A673 (cell line): ENCODE measurements at regions not wholly inside any gene's neighbourhood (a gene's known extent, or its start where the extent isn't known, plus 50 kb on each side); places are given as distances from the start of the nearest gene placed in this dataset.

ENCODE experiments used
- BruUV-seq: library from RNA; stranded (reverse); fragments of 400-500 nt; replicated peaks from 2 replicates; lab custom pipeline; 2021; lab: Mats Ljungman, UMichigan
- CTCF ChIA-PET: fragments of 300-600 bp; sonication (Branson Sonifier 250); formaldehyde crosslinking; loops from one replicate; lab custom pipeline; 2022; ENCODE audit warnings: antibody characterized with exemption; lab: Charles Lee
- POLR2A ChIA-PET: fragments of 300-600 bp; sonication (Branson Sonifier 250); formaldehyde crosslinking; loops from one replicate; lab custom pipeline; 2022; ENCODE audit warnings: antibody characterized with exemption; ENCODE audit not compliant: low non-redundant PET; lab: Charles Lee
- DNase-seq: peaks from one replicate; pipeline ENCODE4 v3.0.0-alpha.2; 2015; ENCODE audit warnings: low spot score
- H3K27ac ChIP-seq: fragments of 200-600 bp; sonication (generic); 2 replicates; pipeline ENCODE4 v1.5.1; 2016; ENCODE audit warnings: mixed run types, low read depth, mild to moderate bottlenecking, mixed read lengths, antibody characterized with exemption, low read length; ENCODE audit not compliant: poor library complexity, severe bottlenecking
- H3K27me3 ChIP-seq: fragments of 200-600 bp; sonication (generic); replicated peaks from 2 replicates; pipeline ENCODE4 v1.6.1; 2017; ENCODE audit warnings: mixed run types, low read depth, mild to moderate bottlenecking, mixed read lengths, antibody characterized with exemption, low read length; ENCODE audit not compliant: insufficient read depth, poor library complexity
- H3K36me3 ChIP-seq: fragments of 200-600 bp; sonication (generic); 2 replicates; pipeline ENCODE4 v1.6.1; 2016; ENCODE audit warnings: mixed run types, mild to moderate bottlenecking, mixed read lengths, antibody characterized with exemption, low read length; ENCODE audit not compliant: insufficient read depth, poor library complexity, severe bottlenecking
- H3K4me1 ChIP-seq: fragments of 200-600 bp; sonication (generic); 2 replicates; pipeline ENCODE4 v1.6.1; 2017; ENCODE audit warnings: mixed run types, mild to moderate bottlenecking, mixed read lengths, antibody characterized with exemption, low read length; ENCODE audit not compliant: insufficient read depth, poor library complexity, severe bottlenecking
- H3K4me3 ChIP-seq: fragments of 200-600 bp; sonication (generic); 2 replicates; pipeline ENCODE4 v1.5.1; 2016; ENCODE audit warnings: low read depth, mixed run types, mild to moderate bottlenecking, mixed read lengths, low read length; ENCODE audit not compliant: poor library complexity, severe bottlenecking
- H3K9me3 ChIP-seq: fragments of 200-600 bp; sonication (generic); 2 replicates; pipeline ENCODE4 v1.6.1; 2016; ENCODE audit warnings: mixed run types, low read depth, mild to moderate bottlenecking, mixed read lengths, antibody characterized with exemption, low read length; ENCODE audit not compliant: poor library complexity, severe bottlenecking
- CTCF ChIP-seq: fragments of 300-800, 200-600 bp; sonication (generic); conservative IDR thresholded peaks from 2 replicates; pipeline ENCODE4 v1.5.1; 2017; ENCODE audit warnings: low read depth, mild to moderate bottlenecking, antibody characterized with exemption, low read length, moderate library complexity, mixed read lengths
- EZH2 ChIP-seq: fragments of 200-600 bp; sonication (generic); IDR thresholded peaks from 2 replicates; pipeline ENCODE4 v1.6.1; 2017; ENCODE audit warnings: borderline replicate concordance, low read depth, mild to moderate bottlenecking, mixed read lengths, antibody characterized with exemption, low read length; ENCODE audit not compliant: poor library complexity, severe bottlenecking
- intact Hi-C: fragments of 100-400 bp; cut with micrococcal nuclease; formaldehyde crosslinking; loops from one replicate; pipeline ENCODE4 v1.10.0; 2022; ENCODE audit not compliant: unreplicated experiment

- BruUV-seq, result no TSS peak
- TF ChIP-seq EZH2, result no peak
- no peak for TF ChIP-seq CTCF
- Histone ChIP-seq H3K4me1 (peaks cover 29% of the 10 kb centered on the region), H3K9me3 (peaks cover 9% of the 10 kb centered on the region), H3K36me3 (no peaks in the 10 kb centered on the region), H3K4me3 (no peak overlapping the region), H3K27me3 (peaks cover 4% of the 10 kb centered on the region), H3K27ac (no peak overlapping the region)
- intact Hi-C loops, result loop anchor here (2.0 to 5.0 kb wide), 2 partner anchors 112 to 488 kb away; no protein-coding TSS in a partner anchor
- peak; percentile 84 for DNase-seq
- ChIA-PET POLR2A (no interaction called here), CTCF (no interaction called here)
Observed at GRCh38 chr4:28350485-28350884, 1489.8 kb downstream of the STIM2 start.

GRCh38 chr4:28351102-28351501, 1490.5 kb downstream of the STIM2 start:
- H3K36me3 ChIP-seq, result no peaks in the 10 kb centered on the region
- H3K27me3 ChIP-seq, result peaks cover 4% of the 10 kb centered on the region
- H3K4me3 ChIP-seq, result no peak overlapping the region
- CTCF ChIA-PET, result interaction anchor here (0.7 kb wide), 1 partner anchor 124 kb away, joined by 9 read pairs; no protein-coding TSS in a partner anchor
- peaks cover 35% of the 10 kb centered on the region for H3K4me1 ChIP-seq
- BruUV-seq, result no TSS peak
- intact Hi-C loops, result loop anchor here (2.0 to 5.0 kb wide), 2 partner anchors 112 to 489 kb away; no protein-coding TSS in a partner anchor
- no peak for DNase-seq
- TF ChIP-seq CTCF, result no peak
- no peak for TF ChIP-seq EZH2
- peaks cover 9% of the 10 kb centered on the region for H3K9me3 ChIP-seq
- POLR2A ChIA-PET, result no interaction called here
- no peak overlapping the region for H3K27ac ChIP-seq

GRCh38 chr4:28351826-28352225, 1491.2 kb downstream of the STIM2 start:
- DNase-seq, result no peak
- Histone ChIP-seq H3K9me3 (peaks cover 9% of the 10 kb centered on the region), H3K27me3 (peaks cover 4% of the 10 kb centered on the region), H3K36me3 (no peaks in the 10 kb centered on the region), H3K4me1 (peaks cover 36% of the 10 kb centered on the region), H3K27ac (no peak overlapping the region), H3K4me3 (no peak overlapping the region)
- TF ChIP-seq EZH2 (no peak), CTCF (no peak)
- BruUV-seq, result no TSS peak
- intact Hi-C loops, result loop anchor here (2.0 to 5.0 kb wide), 2 partner anchors 113 to 490 kb away; no protein-coding TSS in a partner anchor
- ChIA-PET POLR2A (no interaction called here), CTCF (interaction anchor here (0.7 kb wide), 1 partner anchor 125 kb away, joined by 9 read pairs; no protein-coding TSS in a partner anchor)
